GM12878 (cell line): ENCODE measurements at regions not wholly inside any gene's neighbourhood (a gene's known extent, or its start where the extent isn't known, plus 50 kb on each side); places are given as distances from the start of the nearest gene placed in this dataset.
"Not testable (repeated sequence)": the region's sequence is repeated elsewhere in the genome, so short reads cannot be mapped to it uniquely, and the experiment has no call there.

Source experiments
- ATAC-seq: fragments of 200-7000 bp; cut with Tn5 transposase; 3 replicates; pipeline ENCODE4 v1.9.1; 2020; ENCODE audit warnings: mild to moderate bottlenecking, moderate library complexity
- BruUV-seq: library from RNA; stranded (reverse); fragments of 400-500 nt; replicated peaks from 2 replicates; lab custom pipeline; 2021; lab: Mats Ljungman, UMichigan
- CTCF ChIA-PET: fragments of 300-600 bp; sonication (Branson Sonifier 250); formaldehyde crosslinking; extraction: SDS; loops from one replicate; lab custom pipeline; 2021; ENCODE audit warnings: inconsistent platforms; lab: Yijun Ruan, JAX
- POLR2A ChIA-PET: fragments of 350-600 bp; formaldehyde crosslinking; extraction: SDS; loops from one replicate; lab custom pipeline; 2021; ENCODE audit warnings: inconsistent platforms; lab: Charles Lee
- RAD21 ChIA-PET: fragments of 300-600 bp; sonication (Branson Sonifier 250); formaldehyde crosslinking; loops from one replicate; lab custom pipeline; 2023; ENCODE audit warnings: antibody characterized with exemption; ENCODE audit not compliant: unreplicated experiment; lab: Charles Lee
- SMC1A ChIA-PET: fragments of 300-600 bp; sonication (Branson Sonifier 250); formaldehyde crosslinking; loops from one replicate; lab custom pipeline; 2023; ENCODE audit not compliant: unreplicated experiment, uncharacterized antibody; lab: Charles Lee
- DNase-seq: peaks from one replicate; pipeline ENCODE4 v3.0.0-alpha.2; 2011; ENCODE audit warnings: low read depth, low spot score
- FAIRE-seq: peaks from 3 replicates; lab custom pipeline; 2011; peaks lifted over from hg19 to GRCh38; lab: Jason Lieb, UNC
- H2AFZ ChIP-seq: 2 replicates; pipeline ENCODE4 v1.6.0; 2011; ENCODE audit warnings: low read depth, low read length, control low read depth; ENCODE audit not compliant: control insufficient read depth
- H3K27ac ChIP-seq: 2 replicates; pipeline ENCODE4 v1.5.1; 2011; ENCODE audit warnings: control low read depth; ENCODE audit not compliant: control insufficient read depth, insufficient read depth
- H3K27me3 ChIP-seq, 2 experiments: replicated peaks in 1 of 2; 2 replicates each; pipeline versions ENCODE4 v1.6.0 to v1.6.1; 2011; ENCODE audit warnings: low read length in 1 of 2; ENCODE audit not compliant: control insufficient read depth in 2 of 2, insufficient read depth in 2 of 2
- H3K36me3 ChIP-seq, 2 experiments: 2 replicates each; pipeline ENCODE4 v1.5.1; 2011; ENCODE audit warnings: low read length in 1 of 2; ENCODE audit not compliant: control insufficient read depth in 2 of 2, insufficient read depth in 2 of 2
- H3K4me1 ChIP-seq: 2 replicates; pipeline ENCODE4 v1.6.1; 2011; ENCODE audit warnings: mild to moderate bottlenecking, low read length, moderate library complexity, mixed read lengths; ENCODE audit not compliant: control insufficient read depth, insufficient read depth
- H3K4me2 ChIP-seq: 2 replicates; pipeline ENCODE4 v1.6.0; 2011; ENCODE audit warnings: control low read depth; ENCODE audit not compliant: control insufficient read depth, insufficient read depth
- H3K4me3 ChIP-seq: fragments of 200-600 bp; sonication (generic); 2 replicates; pipeline ENCODE4 v1.5.1; 2016
- H3K79me2 ChIP-seq: 2 replicates; pipeline ENCODE4 v1.6.0; 2011; ENCODE audit warnings: low read length; ENCODE audit not compliant: control insufficient read depth, insufficient read depth
- H3K9ac ChIP-seq: 2 replicates; pipeline ENCODE4 v1.8.0; 2011; ENCODE audit warnings: low read length, control low read depth, mixed read lengths; ENCODE audit not compliant: control insufficient read depth, insufficient read depth
- H3K9me3 ChIP-seq: replicated peaks from 3 replicates; pipeline ENCODE4 v1.5.1; 2011; ENCODE audit warnings: mild to moderate bottlenecking, low read length; ENCODE audit not compliant: control insufficient read depth, insufficient read depth
- H4K20me1 ChIP-seq: 2 replicates; pipeline ENCODE4 v1.6.0; 2011; ENCODE audit not compliant: control insufficient read depth, insufficient read depth
- ASH2L ChIP-seq: fragments of 300-600, 200-600 bp; sonication (generic); IDR thresholded peaks from 2 replicates; pipeline ENCODE4 v1.6.1; 2017; ENCODE audit warnings: low read depth, mild to moderate bottlenecking, borderline replicate concordance
- CREM ChIP-seq: IDR thresholded peaks from 2 replicates; pipeline ENCODE4 v1.6.1; 2014; ENCODE audit warnings: antibody characterized with exemption, low read depth
- IKZF2 ChIP-seq, 2 experiments: fragments of 450-650 bp; IDR thresholded peaks; 2 replicates each; pipeline ENCODE4 v1.6.1; 2017; ENCODE audit warnings: mild to moderate bottlenecking in 2 of 2, moderate library complexity in 2 of 2
- JUND ChIP-seq: IDR thresholded peaks from 2 replicates; pipeline ENCODE4 v1.6.1; 2012; ENCODE audit warnings: low read depth, mild to moderate bottlenecking, low read length, improper control_type of control experiment, moderate library complexity
- MTA3 ChIP-seq: IDR thresholded peaks from 2 replicates; pipeline ENCODE4 v1.6.1; 2012; ENCODE audit warnings: low read length, inconsistent platforms, borderline replicate concordance
- MXI1 ChIP-seq: fragments of 150-350 bp; IDR thresholded peaks from 2 replicates; pipeline ENCODE4 v1.6.1; 2011; ENCODE audit warnings: low read depth, mild to moderate bottlenecking, inconsistent platforms, low read length, improper control_type of control experiment
- PRDM15 ChIP-seq: fragments of 450-650 bp; formaldehyde crosslinking; IDR thresholded peaks from 2 replicates; pipeline ENCODE4 v1.4.0; 2020; ENCODE audit warnings: mild to moderate bottlenecking, moderate library complexity
- SMC3 ChIP-seq: IDR thresholded peaks from 2 replicates; pipeline ENCODE4 v1.6.1; 2011; ENCODE audit warnings: low read length, improper control_type of control experiment, borderline replicate concordance
- USF2 ChIP-seq: IDR thresholded peaks from 2 replicates; pipeline ENCODE4 v1.6.1; 2011; ENCODE audit warnings: low read depth, low read length, improper control_type of control experiment, borderline replicate concordance
- ZNF384 ChIP-seq: IDR thresholded peaks from 2 replicates; pipeline ENCODE4 v1.6.1; 2012; ENCODE audit warnings: low read depth, mild to moderate bottlenecking, low read length, improper control_type of control experiment, borderline replicate concordance
- WGBS: methylation state at CpG from one replicate; pipeline ENCODE4 v1.1.6; 2016; ENCODE audit warnings: low lambda C conversion rate; ENCODE audit not compliant: insufficient replicate concordance, insufficient coverage; ENCODE audit errors: missing lambda C conversion rate; 5-methylcytosine and 5-hydroxymethylcytosine counted together
- in situ Hi-C: fragments of 300-500 bp; cut with MboI; formaldehyde crosslinking; loops from 9 replicates; pipeline ENCODE4 v1.14.3; 2018; ENCODE audit warnings: mixed read lengths
- intact Hi-C: fragments of 100-400 bp; cut with micrococcal nuclease; formaldehyde crosslinking; loops from one replicate; pipeline ENCODE4 v1.14.2; 2022; ENCODE audit not compliant: unreplicated experiment

DNA sequence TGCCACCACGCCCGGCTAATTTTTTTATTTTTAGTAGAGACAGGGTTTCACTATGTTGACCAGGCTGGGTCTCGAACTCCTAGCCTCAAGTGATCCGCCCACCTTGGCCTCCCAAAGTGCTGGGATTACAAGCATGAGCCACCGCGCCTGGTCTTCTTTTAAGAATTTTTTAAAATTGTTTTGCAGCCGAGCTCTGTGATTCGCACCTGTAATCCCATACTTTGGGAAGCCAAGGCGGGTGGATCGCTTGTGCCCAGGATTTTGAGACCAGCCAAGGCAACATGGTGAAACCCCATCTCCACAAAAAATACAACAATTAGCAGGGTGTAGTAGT lies 73.3 kb downstream of the SOX9 start:
- H3K27ac ChIP-seq, BruUV-seq, POLR2A ChIA-PET, H2AFZ ChIP-seq, in situ Hi-C loops, ATAC-seq, H3K4me3 ChIP-seq, H4K20me1 ChIP-seq, H3K9me3 ChIP-seq, H3K9ac ChIP-seq, H3K79me2 ChIP-seq, H3K36me3 ChIP-seq, H3K4me1 ChIP-seq, CTCF ChIA-PET, H3K4me2 ChIP-seq, intact Hi-C loops, RAD21 ChIA-PET, FAIRE-seq, DNase-seq, H3K27me3 ChIP-seq: not testable (repeated sequence)
- SMC1A ChIA-PET = interaction anchor here (0.6 kb wide), 1 partner anchor 438 kb away, joined by 3 read pairs; no protein-coding TSS in a partner anchor
- 62% methylated on average over 10 of the region's 10 CpGs for whole genome bisulfite sequencing

DNA sequence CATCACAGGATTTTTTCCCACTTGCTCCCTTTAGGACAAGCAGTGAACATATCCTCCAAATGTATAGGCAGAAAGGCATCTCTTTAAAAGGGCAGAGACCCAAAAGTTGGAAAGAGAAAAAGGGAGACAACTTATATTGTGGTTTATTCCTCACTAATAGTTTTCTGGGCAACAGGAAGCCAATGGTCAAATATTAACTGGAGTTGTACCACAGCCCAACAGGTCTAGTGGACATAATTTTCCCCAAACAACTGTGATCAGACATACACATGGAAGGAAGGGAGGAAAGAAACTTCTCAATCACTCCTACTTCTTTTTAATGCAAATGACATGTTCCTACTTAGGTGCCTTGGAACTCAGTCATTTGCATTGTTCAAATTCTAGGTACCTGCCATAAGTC lies 78.4 kb downstream of the SOX9 start:
- no peaks in the 10 kb centered on the region for H3K36me3 ChIP-seq
- H4K20me1 ChIP-seq = no peaks in the 10 kb centered on the region
- in situ Hi-C loops (no loop called here), intact Hi-C loops (no loop called here)
- no peak overlapping the region for H3K27ac ChIP-seq
- H3K9me3 ChIP-seq = no peaks in the 10 kb centered on the region; the same call in 2 of the 3 replicates
- no peaks in the 10 kb centered on the region for H3K4me1 ChIP-seq
- RAD21 ChIA-PET = no interaction called here
- H3K4me2 ChIP-seq = no peak overlapping the region
- CTCF ChIA-PET = no interaction called here
- H3K27me3 ChIP-seq = no peaks in the 10 kb centered on the region
- no peak for DNase-seq
- BruUV-seq = no TSS peak
- H3K4me3 ChIP-seq = no peak overlapping the region
- H2AFZ ChIP-seq = no peak overlapping the region
- POLR2A ChIA-PET = no interaction called here
- TF ChIP-seq ASH2L (no peak), MXI1 (no peak), JUND (no peak), CREM (no peak), USF2 (no peak), MTA3 (no peak), ZNF384 (no peak), IKZF2 (IDR thresholded peaks at IDR 0.05) (no peak), SMC3 (no peak), PRDM15 (no peak)
- H3K9ac ChIP-seq = no peak overlapping the region
- no peaks in the 10 kb centered on the region for H3K79me2 ChIP-seq
- FAIRE-seq = no peak
- ATAC-seq = no peak
- SMC1A ChIA-PET = no interaction called here
